ENCODE measurements at regions not wholly inside any gene's neighbourhood (a gene's known extent, or its start where the extent isn't known, plus 50 kb on each side); places are given as distances from the start of the nearest gene placed in this dataset.

GRCh38 chr15:88725305-88726210 is 77.7 kb upstream of the ACAN start:
- H3K27ac ChIP-seq (ENCODE audit: insufficient read depth, low read length), result no peak overlapping the region
- CTCF ChIA-PET, result no interaction called here
- no peak overlapping the region for H3K23ac ChIP-seq (ENCODE audit: low read depth, low read length)
- no peak overlapping the region for H2AK5ac ChIP-seq (ENCODE audit: low read depth, low read length)
- no peak overlapping the region for H3K56ac ChIP-seq (ENCODE audit: extremely low read depth, insufficient read depth, low read length)
- H3K4me1 ChIP-seq (ENCODE audit: control insufficient read depth, insufficient read depth, low read length), result no peaks in the 10 kb centered on the region
- no peak overlapping the region for H2BK15ac ChIP-seq (ENCODE audit: low read depth, low read length)
- H3K18ac ChIP-seq (ENCODE audit: low read depth, low read length), result no peak overlapping the region
- dilution Hi-C loops (cut with HindIII; ENCODE audit: low sequenced_read_pairs, unreplicated experiment) (no loop called here), intact Hi-C loops (cut with micrococcal nuclease) (no loop called here), in situ Hi-C loops (cut with MboI; ENCODE audit: low sequenced_read_pairs) (no loop called here)
- H3K4me2 ChIP-seq (ENCODE audit: low read depth, low read length), result no peak overlapping the region
- peaks cover 10% of the 10 kb centered on the region for H3K27me3 ChIP-seq (ENCODE audit: control insufficient read depth, insufficient read depth, low read length)
- H4K5ac ChIP-seq (ENCODE audit: low read depth, low read length), result no peak overlapping the region
- TF ChIP-seq MXI1 (IDR thresholded peaks at IDR 0.05; ENCODE audit: borderline replicate concordance, low read depth, low read length) (no peak), MAZ (IDR thresholded peaks at IDR 0.05; ENCODE audit: borderline replicate concordance, low read depth, low read length) (no peak), FOS (IDR thresholded peaks at IDR 0.05; ENCODE audit: low read depth, low read length) (no peak), NFE2L2 (IDR thresholded peaks at IDR 0.05; ENCODE audit: low read depth, low read length) (no peak), RFX5 (IDR thresholded peaks at IDR 0.05; ENCODE audit: low read depth, low read length) (no peak), POLR2A (IDR thresholded peaks at IDR 0.05; ENCODE audit: low read depth, low read length) (no peak), MAFK (IDR thresholded peaks at IDR 0.05; ENCODE audit: low read depth, low read length) (no peak), SMC3 (IDR thresholded peaks at IDR 0.05; ENCODE audit: low read depth, low read length) (no peak), ELK1 (IDR thresholded peaks at IDR 0.05; ENCODE audit: borderline replicate concordance, low read depth, low read length) (no peak), CHD1 (IDR thresholded peaks at IDR 0.05; ENCODE audit: low read depth, low read length) (no peak), USF2 (IDR thresholded peaks at IDR 0.05; ENCODE audit: low read depth, low read length) (no peak), BHLHE40 (IDR thresholded peaks at IDR 0.05; ENCODE audit: low read depth, low read length) (no peak), CEBPB (IDR thresholded peaks at IDR 0.05; ENCODE audit: low read depth, low read length) (no peak), RCOR1 (IDR thresholded peaks at IDR 0.05; ENCODE audit: insufficient replicate concordance, low read length) (no peak), RAD21 (IDR thresholded peaks at IDR 0.05; ENCODE audit: low read length) (no peak), CTCF (conservative IDR thresholded peaks at IDR 0.05; ENCODE audit: low read depth, low read length) (no peak)
- H2AFZ ChIP-seq (replicated peaks; ENCODE audit: low read length, poor library complexity), result no peak overlapping the region
- no peak overlapping the region for H4K91ac ChIP-seq (ENCODE audit: insufficient read depth, low read depth, low read length)
- H3K14ac ChIP-seq (replicated peaks; ENCODE audit: low read depth, low read length), result no peak overlapping the region
- H2BK120ac ChIP-seq (ENCODE audit: low read depth, low read length), result no peak overlapping the region
- no peaks in the 10 kb centered on the region for H3K79me1 ChIP-seq (ENCODE audit: low read depth in 1 of 2, low read length in 2 of 2)
- no peaks in the 10 kb centered on the region for H3K9me3 ChIP-seq (ENCODE audit: control insufficient read depth, insufficient read depth, low read length)
- no peak overlapping the region for H3K4me3 ChIP-seq (ENCODE audit: insufficient read depth, low read depth, low read length)
- 53% methylated on average over 2 of the region's 6 CpGs; no CpG with 5 or more reads in 1 of the 2 experiments for WGBS, 2 experiments (ENCODE audit: extremely low coverage in 2 of 2, insufficient read length in 1 of 2)
- DNase-seq (no peak), ATAC-seq (ENCODE audit: low read depth) (no peak)
- no peak overlapping the region for H2BK20ac ChIP-seq (ENCODE audit: low read depth, low read length)
- POLR2A ChIA-PET (ENCODE audit: unreplicated experiment), result no interaction called here
- H3K4ac ChIP-seq (ENCODE audit: low read depth, low read length), result no peak overlapping the region
- H2AK9ac ChIP-seq (replicated peaks; ENCODE audit: low read depth, low read length, poor library complexity), result no peak overlapping the region
- no peak overlapping the region for H4K8ac ChIP-seq (ENCODE audit: low read depth in 2 of 2, low read length in 2 of 2)
- H3K36me3 ChIP-seq (ENCODE audit: control insufficient read depth, insufficient read depth, low read length), result no peaks in the 10 kb centered on the region
- H2BK5ac ChIP-seq (ENCODE audit: low read depth, low read length, poor library complexity, severe bottlenecking), result no peak overlapping the region
- H3K9me1 ChIP-seq (ENCODE audit: insufficient read depth, low read length), result no peaks in the 10 kb centered on the region
- H3K9ac ChIP-seq (ENCODE audit: low read depth, low read length), result no peak overlapping the region
- no peaks in the 10 kb centered on the region for H4K20me1 ChIP-seq (ENCODE audit: insufficient read depth, low read length)
- BruUV-seq (replicated peaks), result no TSS peak

Measured in IMR-90 (cell line).